ENCODE measurements at regions not wholly inside any gene's neighbourhood (a gene's known extent, or its start where the extent isn't known, plus 50 kb on each side); places are given as distances from the start of the nearest gene placed in this dataset.

DNA sequence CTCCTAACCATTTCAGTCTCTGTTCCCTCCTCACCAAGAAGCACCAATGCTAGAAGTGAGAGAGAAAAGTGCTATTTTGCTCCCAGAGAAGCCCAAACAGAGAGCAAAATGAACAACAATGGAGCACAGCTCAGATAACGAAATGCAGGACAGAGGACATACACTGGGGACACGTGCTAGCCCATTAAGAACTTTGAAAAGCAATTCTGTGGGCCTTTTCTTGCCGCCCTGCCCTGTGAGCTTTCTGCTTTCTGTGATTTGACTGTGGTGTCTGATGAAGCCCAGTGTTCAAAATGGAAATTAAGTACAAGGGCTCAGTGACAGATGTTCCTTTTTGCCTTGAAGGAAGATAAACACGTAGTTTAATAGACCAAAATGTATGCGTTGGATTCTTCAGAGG, 130.8 kb downstream of the S1PR1 start:
- TF ChIP-seq, protein P1, sequence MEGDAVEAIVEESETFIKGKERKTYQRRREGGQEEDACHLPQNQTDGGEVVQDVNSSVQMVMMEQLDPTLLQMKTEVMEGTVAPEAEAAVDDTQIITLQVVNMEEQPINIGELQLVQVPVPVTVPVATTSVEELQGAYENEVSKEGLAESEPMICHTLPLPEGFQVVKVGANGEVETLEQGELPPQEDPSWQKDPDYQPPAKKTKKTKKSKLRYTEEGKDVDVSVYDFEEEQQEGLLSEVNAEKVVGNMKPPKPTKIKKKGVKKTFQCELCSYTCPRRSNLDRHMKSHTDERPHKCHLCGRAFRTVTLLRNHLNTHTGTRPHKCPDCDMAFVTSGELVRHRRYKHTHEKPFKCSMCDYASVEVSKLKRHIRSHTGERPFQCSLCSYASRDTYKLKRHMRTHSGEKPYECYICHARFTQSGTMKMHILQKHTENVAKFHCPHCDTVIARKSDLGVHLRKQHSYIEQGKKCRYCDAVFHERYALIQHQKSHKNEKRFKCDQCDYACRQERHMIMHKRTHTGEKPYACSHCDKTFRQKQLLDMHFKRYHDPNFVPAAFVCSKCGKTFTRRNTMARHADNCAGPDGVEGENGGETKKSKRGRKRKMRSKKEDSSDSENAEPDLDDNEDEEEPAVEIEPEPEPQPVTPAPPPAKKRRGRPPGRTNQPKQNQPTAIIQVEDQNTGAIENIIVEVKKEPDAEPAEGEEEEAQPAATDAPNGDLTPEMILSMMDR (conservative IDR thresholded peaks at IDR 0.05; ENCODE audit: low read depth, low read length), result no peak
- no peak for TF ChIP-seq EZH2 (IDR thresholded peaks at IDR 0.05; ENCODE audit: borderline replicate concordance, low read depth, low read length, poor library complexity, severe bottlenecking)
